WTC11 (cell line): ENCODE measurements at regions not wholly inside any gene's neighbourhood (a gene's known extent, or its start where the extent isn't known, plus 50 kb on each side); places are given as distances from the start of the nearest gene placed in this dataset.

Source experiments
- ATAC-seq: fragments of 200-7000 bp; cut with Tn5 transposase; 2 replicates; pipeline ENCODE4 v1.10.0; 2021; ENCODE audit warnings: mild to moderate bottlenecking, moderate library complexity
- CTCF ChIA-PET: fragments of 300-600 bp; sonication (Branson Sonifier 250); formaldehyde crosslinking; loops from one replicate; lab custom pipeline; 2021; ENCODE audit warnings: antibody characterized with exemption; lab: Charles Lee
- POLR2A ChIA-PET: fragments of 350-600 bp; sonication (Branson Sonifier 250); formaldehyde crosslinking; loops from one replicate; lab custom pipeline; 2021; ENCODE audit warnings: antibody characterized with exemption; lab: Charles Lee
- DNase-seq: peaks from one replicate; pipeline ENCODE4 v3.0.0; 2021; ENCODE audit warnings: low spot score
- H3K27ac Mint-ChIP-seq: 2 replicates; pipeline ENCODE4 v1.8.0; 2021; ENCODE audit warnings: mixed read lengths
- H3K27me3 Mint-ChIP-seq: 2 replicates; pipeline ENCODE4 v1.8.0; 2021; ENCODE audit warnings: low read depth, mild to moderate bottlenecking, moderate library complexity, mixed read lengths
- H3K36me3 Mint-ChIP-seq: 2 replicates; pipeline ENCODE4 v1.8.0; 2021; ENCODE audit warnings: mixed read lengths
- H3K4me1 Mint-ChIP-seq: 2 replicates; pipeline ENCODE4 v1.8.0; 2022; ENCODE audit warnings: mixed read lengths
- H3K4me3 Mint-ChIP-seq: 2 replicates; pipeline ENCODE4 v1.8.0; 2021; ENCODE audit warnings: mild to moderate bottlenecking, moderate library complexity, mixed read lengths
- H3K9me3 Mint-ChIP-seq: 2 replicates; pipeline ENCODE4 v1.8.0; 2021; ENCODE audit warnings: mixed read lengths
- CREB1 ChIP-seq: sonication (generic); formaldehyde crosslinking; IDR thresholded peaks from 2 replicates; pipeline ENCODE4 v1.8.0; 2023; ENCODE audit warnings: mild to moderate bottlenecking, missing genetic modification reagents
- ESRRA ChIP-seq: sonication (generic); formaldehyde crosslinking; IDR thresholded peaks from 2 replicates; pipeline ENCODE4 v1.8.1; 2022; ENCODE audit warnings: mild to moderate bottlenecking, missing genetic modification reagents, borderline replicate concordance
- FOXJ3 ChIP-seq: sonication (generic); formaldehyde crosslinking; IDR thresholded peaks from 2 replicates; pipeline ENCODE4 v1.9.0; 2021; ENCODE audit warnings: missing genetic modification reagents, mild to moderate bottlenecking, borderline replicate concordance
- FOXP1 ChIP-seq: sonication (generic); formaldehyde crosslinking; IDR thresholded peaks from 2 replicates; pipeline ENCODE4 v1.8.0; 2022; ENCODE audit warnings: missing genetic modification reagents, mild to moderate bottlenecking, moderate library complexity, borderline replicate concordance
- GABPB1 ChIP-seq: sonication (generic); formaldehyde crosslinking; IDR thresholded peaks from 2 replicates; pipeline ENCODE4 v1.8.1; 2023; ENCODE audit warnings: mild to moderate bottlenecking, missing genetic modification reagents
- JAZF1 ChIP-seq: fragments of 250-450 bp; sonication (Bioruptor Pico); IDR thresholded peaks from 2 replicates; pipeline ENCODE4 v1.9.0; 2021; ENCODE audit warnings: moderate library complexity, mild to moderate bottlenecking, inconsistent platforms
- MXD4 ChIP-seq: fragments of 250-450 bp; sonication (Bioruptor Pico); IDR thresholded peaks from 2 replicates; pipeline ENCODE4 v1.8.0; 2021; ENCODE audit warnings: mild to moderate bottlenecking, moderate library complexity, borderline replicate concordance
- NFE2L1 ChIP-seq: sonication (generic); formaldehyde crosslinking; IDR thresholded peaks from 2 replicates; pipeline ENCODE4 v1.8.1; 2023; ENCODE audit warnings: missing genetic modification reagents
- NR3C1 ChIP-seq: sonication (generic); formaldehyde crosslinking; conservative IDR thresholded peaks from 2 replicates; pipeline ENCODE4 v1.8.1; 2023; ENCODE audit warnings: low read depth, mild to moderate bottlenecking, missing genetic modification reagents
- OVOL2 ChIP-seq: fragments of 250-450 bp; sonication (Bioruptor Pico); IDR thresholded peaks from 2 replicates; pipeline ENCODE4 v1.9.0; 2021; ENCODE audit warnings: mild to moderate bottlenecking, borderline replicate concordance
- PRDM15 ChIP-seq: sonication (generic); formaldehyde crosslinking; IDR thresholded peaks from 2 replicates; pipeline ENCODE4 v1.8.0; 2022; ENCODE audit warnings: missing genetic modification reagents
- RELA ChIP-seq: sonication (generic); formaldehyde crosslinking; IDR thresholded peaks from 2 replicates; pipeline ENCODE4 v1.8.1; 2022; ENCODE audit warnings: missing genetic modification reagents, mild to moderate bottlenecking, borderline replicate concordance
- SMAD3 ChIP-seq: sonication (generic); formaldehyde crosslinking; IDR thresholded peaks from 2 replicates; pipeline ENCODE4 v1.8.0; 2022; ENCODE audit warnings: missing genetic modification reagents, mild to moderate bottlenecking, borderline replicate concordance
- SOX15 ChIP-seq: fragments of 250-450 bp; sonication (Bioruptor Pico); IDR thresholded peaks from 2 replicates; pipeline ENCODE4 v1.9.0; 2021; ENCODE audit warnings: mild to moderate bottlenecking
- SP1 ChIP-seq: sonication (generic); formaldehyde crosslinking; conservative IDR thresholded peaks from 2 replicates; pipeline ENCODE4 v1.8.1; 2022; ENCODE audit warnings: missing genetic modification reagents
- TCF7 ChIP-seq: sonication (generic); formaldehyde crosslinking; IDR thresholded peaks from 2 replicates; pipeline ENCODE4 v1.8.0; 2022; ENCODE audit warnings: mild to moderate bottlenecking, low read depth, missing genetic modification reagents, moderate library complexity
- ZNF121 ChIP-seq: sonication (generic); formaldehyde crosslinking; IDR thresholded peaks from 2 replicates; pipeline ENCODE4 v1.8.0; 2023; ENCODE audit warnings: missing genetic modification reagents
- ZNF232 ChIP-seq: sonication (generic); formaldehyde crosslinking; IDR thresholded peaks from 2 replicates; pipeline ENCODE4 v1.8.0; 2022; ENCODE audit warnings: mild to moderate bottlenecking, missing genetic modification reagents
- ZNF416 ChIP-seq: fragments of 250-450 bp; sonication (Bioruptor Pico); IDR thresholded peaks from 2 replicates; pipeline ENCODE4 v1.9.0; 2021; ENCODE audit warnings: mild to moderate bottlenecking, inconsistent platforms
- TF ChIP-seq, protein P1 (sequence below): sonication (generic); formaldehyde crosslinking; IDR thresholded peaks from 2 replicates; pipeline ENCODE4 v1.8.1; 2023; ENCODE audit warnings: mild to moderate bottlenecking, missing genetic modification reagents, borderline replicate concordance
- TF ChIP-seq, protein P2 (sequence below): sonication (generic); formaldehyde crosslinking; IDR thresholded peaks from 2 replicates; pipeline ENCODE4 v1.8.1; 2022; ENCODE audit warnings: low read depth, missing genetic modification reagents, borderline replicate concordance
- TF ChIP-seq, protein P3 (sequence below): sonication (generic); formaldehyde crosslinking; IDR thresholded peaks from 2 replicates; pipeline ENCODE4 v1.8.0; 2023; ENCODE audit warnings: missing genetic modification reagents
- TF ChIP-seq, protein P4 (sequence below): sonication (generic); formaldehyde crosslinking; IDR thresholded peaks from 2 replicates; pipeline ENCODE4 v1.8.1; 2022; ENCODE audit warnings: missing genetic modification reagents, borderline replicate concordance

- DNase-seq (no peak), ATAC-seq (no peak)
- Mint-ChIP-seq H3K27ac (peak overlapping the region; percentile 60; the same call in 1 of the 2 replicates), H3K4me3 (no peak overlapping the region), H3K36me3 (no peaks in the 10 kb centered on the region), H3K27me3 (peaks cover 3% of the 10 kb centered on the region; the same call in 1 of the 2 replicates), H3K9me3 (no peaks in the 10 kb centered on the region), H3K4me1 (peaks cover 81% of the 10 kb centered on the region)
- ChIA-PET CTCF (interaction anchor here (1.0 to 2.2 kb wide), 4 partner anchors 79 to 549 kb away, joined by 3 to 6 read pairs (median 4); no protein-coding TSS in a partner anchor), POLR2A (no interaction called here)
- TF ChIP-seq ZNF121: no peak
- no peak for TF ChIP-seq TCF7 (CRISPR knock-in tag)
- no peak for TF ChIP-seq FOXP1 (CRISPR knock-in tag)
- no peak for TF ChIP-seq RELA (CRISPR knock-in tag)
These were observed 194.9 kb downstream of the REEP3 start for GRCh38 chr10:63716016-63716580.

GRCh38 chr10:63717027-63717715, 196.0 kb downstream of the REEP3 start:
- POLR2A ChIA-PET: interaction anchor here (1.5 kb wide), 1 partner anchor 87 kb away, joined by 3 read pairs; no protein-coding TSS in a partner anchor
- H3K27ac Mint-ChIP-seq: no peak overlapping the region
- CTCF ChIA-PET: interaction anchor here (0.7 to 2.2 kb wide), 7 partner anchors 80 to 634 kb away, joined by 3 to 8 read pairs (median 4); no protein-coding TSS in a partner anchor

DNA sequence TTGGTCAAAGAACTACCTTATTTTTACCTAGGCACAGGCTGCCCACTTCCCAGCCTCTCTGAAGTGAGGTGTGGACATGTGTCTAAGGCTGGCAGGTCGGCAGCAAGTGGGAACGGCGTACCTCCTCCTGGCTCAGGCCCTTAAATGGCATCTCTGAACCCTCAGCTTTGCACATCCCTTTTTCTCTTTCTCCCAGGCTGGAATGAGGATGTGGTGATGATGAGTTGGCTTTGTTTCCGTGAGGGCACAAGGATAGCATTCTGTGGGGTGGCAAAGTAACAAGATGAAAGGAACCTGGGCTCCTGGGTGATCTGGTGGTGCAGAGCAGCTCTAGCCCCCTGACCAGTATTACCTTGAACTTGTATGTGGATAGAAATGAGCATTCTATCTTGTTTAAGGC, 196.8 kb downstream of the REEP3 start:
- POLR2A ChIA-PET: interaction anchor here (0.6 to 1.5 kb wide), 2 partner anchors 87 to 197 kb away, joined by 3 to 5 read pairs; no protein-coding TSS in a partner anchor
- Mint-ChIP-seq H3K4me3 (no peak overlapping the region), H3K27me3 (no peaks in the 10 kb centered on the region; the same call in 1 of the 2 replicates), H3K4me1 (peaks cover 65% of the 10 kb centered on the region), H3K9me3 (no peaks in the 10 kb centered on the region), H3K27ac (no peak overlapping the region), H3K36me3 (no peaks in the 10 kb centered on the region)
- CTCF ChIA-PET: interaction anchor here (0.9 to 2.2 kb wide), 11 partner anchors 37 to 576 kb away, joined by 3 to 9 read pairs (median 4); no protein-coding TSS in a partner anchor
- ATAC-seq (no peak), DNase-seq (no peak)
- TF ChIP-seq FOXJ3 (CRISPR knock-in tag) (no peak), MXD4 (CRISPR knock-in tag) (no peak), NR3C1 (CRISPR knock-in tag) (no peak), PRDM15 (CRISPR knock-in tag) (no peak), ESRRA (CRISPR knock-in tag) (no peak)
- TF ChIP-seq, protein P1, sequence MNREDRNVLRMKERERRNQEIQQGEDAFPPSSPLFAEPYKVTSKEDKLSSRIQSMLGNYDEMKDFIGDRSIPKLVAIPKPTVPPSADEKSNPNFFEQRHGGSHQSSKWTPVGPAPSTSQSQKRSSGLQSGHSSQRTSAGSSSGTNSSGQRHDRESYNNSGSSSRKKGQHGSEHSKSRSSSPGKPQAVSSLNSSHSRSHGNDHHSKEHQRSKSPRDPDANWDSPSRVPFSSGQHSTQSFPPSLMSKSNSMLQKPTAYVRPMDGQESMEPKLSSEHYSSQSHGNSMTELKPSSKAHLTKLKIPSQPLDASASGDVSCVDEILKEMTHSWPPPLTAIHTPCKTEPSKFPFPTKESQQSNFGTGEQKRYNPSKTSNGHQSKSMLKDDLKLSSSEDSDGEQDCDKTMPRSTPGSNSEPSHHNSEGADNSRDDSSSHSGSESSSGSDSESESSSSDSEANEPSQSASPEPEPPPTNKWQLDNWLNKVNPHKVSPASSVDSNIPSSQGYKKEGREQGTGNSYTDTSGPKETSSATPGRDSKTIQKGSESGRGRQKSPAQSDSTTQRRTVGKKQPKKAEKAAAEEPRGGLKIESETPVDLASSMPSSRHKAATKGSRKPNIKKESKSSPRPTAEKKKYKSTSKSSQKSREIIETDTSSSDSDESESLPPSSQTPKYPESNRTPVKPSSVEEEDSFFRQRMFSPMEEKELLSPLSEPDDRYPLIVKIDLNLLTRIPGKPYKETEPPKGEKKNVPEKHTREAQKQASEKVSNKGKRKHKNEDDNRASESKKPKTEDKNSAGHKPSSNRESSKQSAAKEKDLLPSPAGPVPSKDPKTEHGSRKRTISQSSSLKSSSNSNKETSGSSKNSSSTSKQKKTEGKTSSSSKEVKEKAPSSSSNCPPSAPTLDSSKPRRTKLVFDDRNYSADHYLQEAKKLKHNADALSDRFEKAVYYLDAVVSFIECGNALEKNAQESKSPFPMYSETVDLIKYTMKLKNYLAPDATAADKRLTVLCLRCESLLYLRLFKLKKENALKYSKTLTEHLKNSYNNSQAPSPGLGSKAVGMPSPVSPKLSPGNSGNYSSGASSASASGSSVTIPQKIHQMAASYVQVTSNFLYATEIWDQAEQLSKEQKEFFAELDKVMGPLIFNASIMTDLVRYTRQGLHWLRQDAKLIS (CRISPR knock-in tag): no peak

More at GRCh38 chr10:63717027-63717715, 196.0 kb downstream of the REEP3 start:
- Mint-ChIP-seq H3K4me3 (no peak overlapping the region), H3K27me3 (no peaks in the 10 kb centered on the region; the same call in 1 of the 2 replicates), H3K9me3 (no peaks in the 10 kb centered on the region), H3K36me3 (no peaks in the 10 kb centered on the region), H3K4me1 (peaks cover 71% of the 10 kb centered on the region)
- TF ChIP-seq, protein P2, sequence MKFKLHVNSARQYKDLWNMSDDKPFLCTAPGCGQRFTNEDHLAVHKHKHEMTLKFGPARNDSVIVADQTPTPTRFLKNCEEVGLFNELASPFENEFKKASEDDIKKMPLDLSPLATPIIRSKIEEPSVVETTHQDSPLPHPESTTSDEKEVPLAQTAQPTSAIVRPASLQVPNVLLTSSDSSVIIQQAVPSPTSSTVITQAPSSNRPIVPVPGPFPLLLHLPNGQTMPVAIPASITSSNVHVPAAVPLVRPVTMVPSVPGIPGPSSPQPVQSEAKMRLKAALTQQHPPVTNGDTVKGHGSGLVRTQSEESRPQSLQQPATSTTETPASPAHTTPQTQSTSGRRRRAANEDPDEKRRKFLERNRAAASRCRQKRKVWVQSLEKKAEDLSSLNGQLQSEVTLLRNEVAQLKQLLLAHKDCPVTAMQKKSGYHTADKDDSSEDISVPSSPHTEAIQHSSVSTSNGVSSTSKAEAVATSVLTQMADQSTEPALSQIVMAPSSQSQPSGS (CRISPR knock-in tag): no peak
- TF ChIP-seq ZNF416 (CRISPR knock-in tag) (no peak), ZNF232 (CRISPR knock-in tag) (no peak), SMAD3 (CRISPR knock-in tag) (no peak), NFE2L1 (CRISPR knock-in tag) (no peak), JAZF1 (CRISPR knock-in tag) (no peak), SOX15 (no peak), RELA (CRISPR knock-in tag) (no peak), OVOL2 (CRISPR knock-in tag) (no peak), SP1 (CRISPR knock-in tag) (no peak), GABPB1 (CRISPR knock-in tag) (no peak), CREB1 (no peak), MXD4 (CRISPR knock-in tag) (no peak)
- TF ChIP-seq, protein P3, sequence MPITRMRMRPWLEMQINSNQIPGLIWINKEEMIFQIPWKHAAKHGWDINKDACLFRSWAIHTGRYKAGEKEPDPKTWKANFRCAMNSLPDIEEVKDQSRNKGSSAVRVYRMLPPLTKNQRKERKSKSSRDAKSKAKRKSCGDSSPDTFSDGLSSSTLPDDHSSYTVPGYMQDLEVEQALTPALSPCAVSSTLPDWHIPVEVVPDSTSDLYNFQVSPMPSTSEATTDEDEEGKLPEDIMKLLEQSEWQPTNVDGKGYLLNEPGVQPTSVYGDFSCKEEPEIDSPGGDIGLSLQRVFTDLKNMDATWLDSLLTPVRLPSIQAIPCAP (CRISPR knock-in tag): no peak
- TF ChIP-seq, protein P4, sequence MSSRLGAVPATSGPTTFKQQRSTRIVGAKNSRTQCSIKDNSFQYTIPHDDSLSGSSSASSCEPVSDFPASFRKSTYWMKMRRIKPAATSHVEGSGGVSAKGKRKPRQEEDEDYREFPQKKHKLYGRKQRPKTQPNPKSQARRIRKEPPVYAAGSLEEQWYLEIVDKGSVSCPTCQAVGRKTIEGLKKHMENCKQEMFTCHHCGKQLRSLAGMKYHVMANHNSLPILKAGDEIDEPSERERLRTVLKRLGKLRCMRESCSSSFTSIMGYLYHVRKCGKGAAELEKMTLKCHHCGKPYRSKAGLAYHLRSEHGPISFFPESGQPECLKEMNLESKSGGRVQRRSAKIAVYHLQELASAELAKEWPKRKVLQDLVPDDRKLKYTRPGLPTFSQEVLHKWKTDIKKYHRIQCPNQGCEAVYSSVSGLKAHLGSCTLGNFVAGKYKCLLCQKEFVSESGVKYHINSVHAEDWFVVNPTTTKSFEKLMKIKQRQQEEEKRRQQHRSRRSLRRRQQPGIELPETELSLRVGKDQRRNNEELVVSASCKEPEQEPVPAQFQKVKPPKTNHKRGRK (CRISPR knock-in tag): no peak
- DNase-seq (no peak), ATAC-seq (no peak)
